Suprapubic skin (tissue), 3 donors: ENCODE measurements at regions not wholly inside any gene's neighbourhood (a gene's known extent, or its start where the extent isn't known, plus 50 kb on each side); places are given as distances from the start of the nearest gene placed in this dataset.

ENCODE experiments used
- EP300 ChIP-seq: sonication (generic); formaldehyde crosslinking; IDR thresholded peaks from one replicate; pipeline ENCODE4 v1.6.1; 2017; ENCODE audit warnings: antibody characterized with exemption
- TF ChIP-seq, protein P1 (sequence below), 2 donors: fragments of 200-600 bp in 1 of 2; fragments of 450-650 bp in 1 of 2; sonication (generic) in 1 of 2; IDR thresholded peaks; one replicate each; pipeline ENCODE4 v1.5.1; 2016 to 2019; ENCODE audit warnings: antibody characterized with exemption in 2 of 2, mild to moderate bottlenecking in 1 of 2, moderate library complexity in 1 of 2

DNA sequence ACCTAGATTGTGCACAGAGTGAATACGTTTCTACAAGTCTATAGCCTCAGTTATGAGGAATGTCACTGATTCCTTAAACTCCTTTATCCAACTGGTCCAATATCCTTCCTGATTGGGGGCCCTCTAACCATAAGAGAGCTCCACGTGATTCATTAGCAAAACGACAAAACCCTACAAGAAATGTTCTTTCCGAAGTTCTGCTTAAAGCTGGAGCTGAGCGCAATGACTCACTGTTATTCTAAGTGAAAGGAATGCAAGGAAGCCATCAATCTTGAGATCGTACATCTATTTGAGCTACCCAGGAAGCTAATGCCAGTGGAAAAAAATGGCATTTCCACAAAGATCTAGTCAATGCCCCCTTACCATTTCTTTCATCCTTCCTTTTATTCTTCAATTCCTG lies 354.9 kb upstream of the CDH20 start:
- TF ChIP-seq, protein P1, sequence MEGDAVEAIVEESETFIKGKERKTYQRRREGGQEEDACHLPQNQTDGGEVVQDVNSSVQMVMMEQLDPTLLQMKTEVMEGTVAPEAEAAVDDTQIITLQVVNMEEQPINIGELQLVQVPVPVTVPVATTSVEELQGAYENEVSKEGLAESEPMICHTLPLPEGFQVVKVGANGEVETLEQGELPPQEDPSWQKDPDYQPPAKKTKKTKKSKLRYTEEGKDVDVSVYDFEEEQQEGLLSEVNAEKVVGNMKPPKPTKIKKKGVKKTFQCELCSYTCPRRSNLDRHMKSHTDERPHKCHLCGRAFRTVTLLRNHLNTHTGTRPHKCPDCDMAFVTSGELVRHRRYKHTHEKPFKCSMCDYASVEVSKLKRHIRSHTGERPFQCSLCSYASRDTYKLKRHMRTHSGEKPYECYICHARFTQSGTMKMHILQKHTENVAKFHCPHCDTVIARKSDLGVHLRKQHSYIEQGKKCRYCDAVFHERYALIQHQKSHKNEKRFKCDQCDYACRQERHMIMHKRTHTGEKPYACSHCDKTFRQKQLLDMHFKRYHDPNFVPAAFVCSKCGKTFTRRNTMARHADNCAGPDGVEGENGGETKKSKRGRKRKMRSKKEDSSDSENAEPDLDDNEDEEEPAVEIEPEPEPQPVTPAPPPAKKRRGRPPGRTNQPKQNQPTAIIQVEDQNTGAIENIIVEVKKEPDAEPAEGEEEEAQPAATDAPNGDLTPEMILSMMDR (IDR thresholded peaks at IDR 0.05): no peak
- no peak for TF ChIP-seq EP300
